ENCODE measurements at regions not wholly inside any gene's neighbourhood (a gene's known extent, or its start where the extent isn't known, plus 50 kb on each side); places are given as distances from the start of the nearest gene placed in this dataset.

GRCh38 chr3:194075802-194076460 is 60.0 kb upstream of the HES1 start:
- intact Hi-C loops (cut with DNase I): loop anchor here in 1 of 2 donors (10.0 kb wide), 1 partner anchor 239 kb away; no protein-coding TSS in a partner anchor
- no peak for DNase-seq
- no peaks in the 10 kb centered on the region for H3K27me3 ChIP-seq (ENCODE audit: control insufficient read depth in 1 of 2, insufficient read depth in 2 of 2, low read length in 1 of 2)
- 89 to 93% methylated on average over 6 of the region's 6 CpGs for WGBS, 2 donors
- H3K4me3 ChIP-seq (ENCODE audit: low read length in 2 of 2): no peak overlapping the region
- H3K27ac ChIP-seq (ENCODE audit: low read depth in 1 of 2, low read length in 2 of 2): no peak overlapping the region
- no peaks in the 10 kb centered on the region for H3K36me3 ChIP-seq (ENCODE audit: control insufficient read depth in 1 of 2, insufficient read depth in 2 of 2, low read length in 1 of 2)
- H3K9me3 ChIP-seq (ENCODE audit: control insufficient read depth, low read length): no peaks in the 10 kb centered on the region
- no peaks in the 10 kb centered on the region for H3K4me1 ChIP-seq (ENCODE audit: control insufficient read depth in 1 of 2, insufficient read depth in 2 of 2, low read length in 2 of 2)
- ATAC-seq (ENCODE audit: low FRiP score): no peak

- no peak for DNase-seq
- H3K4me1 ChIP-seq (ENCODE audit: control insufficient read depth in 1 of 2, insufficient read depth in 2 of 2, low read length in 2 of 2): no peaks in the 10 kb centered on the region
- no peak overlapping the region for H3K27ac ChIP-seq (ENCODE audit: low read depth in 1 of 2, low read length in 2 of 2)
- H3K27me3 ChIP-seq (ENCODE audit: control insufficient read depth in 1 of 2, insufficient read depth in 2 of 2, low read length in 1 of 2): no peaks in the 10 kb centered on the region
- no peaks in the 10 kb centered on the region for H3K9me3 ChIP-seq (ENCODE audit: control insufficient read depth, low read length)
- WGBS, 2 donors: 88 to 92% methylated on average over 7 of the region's 7 CpGs
- intact Hi-C loops (cut with DNase I): loop anchor here in 1 of 2 donors (10.0 kb wide), 1 partner anchor 238 kb away; no protein-coding TSS in a partner anchor
- H3K36me3 ChIP-seq (ENCODE audit: control insufficient read depth in 1 of 2, insufficient read depth in 2 of 2, low read length in 1 of 2): no peaks in the 10 kb centered on the region
- no peak overlapping the region for H3K4me3 ChIP-seq (ENCODE audit: low read length in 2 of 2)
- ATAC-seq (ENCODE audit: low FRiP score): no peak
Observed at GRCh38 chr3:194076475-194076874, 59.5 kb upstream of the HES1 start.

DNA sequence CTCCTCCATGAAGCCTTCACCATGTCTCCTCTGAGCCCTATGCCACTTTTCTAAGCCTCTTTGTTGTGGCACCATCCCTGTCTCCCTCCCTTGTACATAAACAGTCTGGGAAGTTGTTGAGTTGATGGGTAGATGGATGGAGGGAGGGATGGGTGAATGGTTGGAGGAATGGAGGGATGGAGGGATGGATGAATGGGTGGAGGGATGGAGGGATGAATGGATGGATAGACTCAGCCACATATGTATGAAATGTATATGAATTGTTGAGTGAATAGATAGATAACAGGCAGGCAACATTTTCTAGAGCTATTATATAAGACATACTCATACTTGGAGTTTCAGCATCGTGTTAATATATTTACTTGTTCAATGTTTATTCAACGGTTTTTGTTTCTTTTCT is 58.3 kb upstream of the HES1 start:
- ATAC-seq (ENCODE audit: low FRiP score) (no peak), DNase-seq (no peak)
- no peaks in the 10 kb centered on the region for H3K4me1 ChIP-seq (ENCODE audit: control insufficient read depth in 1 of 2, insufficient read depth in 2 of 2, low read length in 2 of 2)
- no peaks in the 10 kb centered on the region for H3K9me3 ChIP-seq (ENCODE audit: control insufficient read depth, low read length)
- H3K27me3 ChIP-seq (ENCODE audit: control insufficient read depth in 1 of 2, insufficient read depth in 2 of 2, low read length in 1 of 2): no peaks in the 10 kb centered on the region
- WGBS, 2 donors: 91 to 92% methylated on average over 2 of the region's 2 CpGs
- H3K4me3 ChIP-seq (ENCODE audit: low read length in 2 of 2): no peak overlapping the region
- no peaks in the 10 kb centered on the region for H3K36me3 ChIP-seq (ENCODE audit: control insufficient read depth in 1 of 2, insufficient read depth in 2 of 2, low read length in 1 of 2)
- no peak overlapping the region for H3K27ac ChIP-seq (ENCODE audit: low read depth in 1 of 2, low read length in 2 of 2)
- intact Hi-C loops (cut with DNase I): loop anchor here in 1 of 2 donors (10.0 kb wide), 1 partner anchor 237 kb away; no protein-coding TSS in a partner anchor

DNA sequence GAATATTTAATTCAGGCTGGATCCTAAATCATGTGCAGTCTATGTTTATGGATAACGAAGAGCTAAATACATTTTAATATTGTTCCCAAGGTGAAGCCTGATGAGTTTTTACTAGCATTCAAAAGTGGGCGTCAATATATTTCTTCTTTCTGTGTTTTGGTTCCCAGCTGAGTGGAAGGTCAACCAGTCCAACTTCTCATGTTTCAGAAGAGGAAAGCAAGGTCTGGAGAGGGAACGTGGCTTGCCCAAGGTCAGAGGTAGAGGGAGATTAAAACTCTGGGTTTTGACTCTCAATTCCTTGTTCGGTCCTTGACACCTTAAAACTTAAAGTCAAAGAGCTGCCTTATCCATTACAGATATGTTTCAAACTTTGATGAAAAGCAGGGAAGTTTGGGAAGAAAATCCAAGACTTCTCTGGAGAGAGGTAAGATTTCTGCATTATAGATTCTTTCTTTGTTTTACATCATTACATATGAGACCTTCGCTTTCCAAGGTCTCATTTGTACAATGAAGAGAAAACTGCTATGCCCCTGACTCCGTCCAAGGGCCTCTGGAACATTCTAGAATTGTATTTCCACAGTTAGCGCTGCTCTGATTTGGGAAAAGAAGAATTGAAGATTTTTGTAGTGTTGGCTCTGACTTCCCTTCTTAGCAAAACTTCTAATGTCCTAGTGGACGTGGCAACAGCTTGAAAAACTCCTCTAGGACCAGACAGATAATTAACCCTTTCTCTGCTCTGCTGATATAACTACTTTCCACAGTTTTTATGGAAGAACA is 57.7 kb upstream of the HES1 start:
- Histone ChIP-seq H3K4me1 (ENCODE audit: control insufficient read depth in 1 of 2, insufficient read depth in 2 of 2, low read length in 2 of 2) (no peaks in the 10 kb centered on the region), H3K27me3 (ENCODE audit: control insufficient read depth in 1 of 2, insufficient read depth in 2 of 2, low read length in 1 of 2) (no peaks in the 10 kb centered on the region), H3K36me3 (ENCODE audit: control insufficient read depth in 1 of 2, insufficient read depth in 2 of 2, low read length in 1 of 2) (no peaks in the 10 kb centered on the region), H3K9me3 (ENCODE audit: control insufficient read depth, low read length) (no peaks in the 10 kb centered on the region), H3K4me3 (ENCODE audit: low read length in 2 of 2) (no peak overlapping the region), H3K27ac (ENCODE audit: low read depth in 1 of 2, low read length in 2 of 2) (no peak overlapping the region)
- ATAC-seq (ENCODE audit: low FRiP score) (no peak), DNase-seq (no peak)
- intact Hi-C loops (cut with DNase I): loop anchor here in 1 of 2 donors (10.0 kb wide), 1 partner anchor 237 kb away; no protein-coding TSS in a partner anchor
- 65 to 74% methylated on average over 8 of the region's 8 CpGs for WGBS, 2 donors

DNA sequence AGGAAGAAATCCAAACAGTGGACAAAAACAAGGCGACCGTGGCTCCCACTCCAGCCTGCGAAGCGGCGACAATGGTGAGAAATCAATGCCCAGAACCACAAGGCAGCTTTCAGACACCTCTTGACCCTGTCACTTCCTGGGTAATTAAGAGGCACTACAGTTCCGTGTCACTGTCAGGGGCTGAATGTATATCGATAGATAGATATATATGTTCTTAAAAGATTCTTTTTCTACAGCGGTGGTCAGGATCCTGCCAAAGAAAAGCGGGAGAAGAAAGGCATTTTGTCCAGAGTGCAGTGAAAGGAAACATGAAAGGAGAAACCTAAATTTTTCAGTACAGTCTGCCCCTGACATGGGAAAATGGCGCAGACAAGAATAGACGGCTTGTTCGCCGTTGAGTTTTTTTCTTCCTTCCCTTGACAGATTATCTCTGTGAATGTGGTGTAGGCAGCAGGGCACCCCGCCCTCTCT is 56.2 kb upstream of the HES1 start:
- WGBS, 2 donors: 89 to 92% methylated on average over 14 of the region's 14 CpGs
- H3K27ac ChIP-seq (ENCODE audit: low read depth in 1 of 2, low read length in 2 of 2): no peak overlapping the region
- no peaks in the 10 kb centered on the region for H3K4me1 ChIP-seq (ENCODE audit: control insufficient read depth in 1 of 2, insufficient read depth in 2 of 2, low read length in 2 of 2)
- H3K36me3 ChIP-seq (ENCODE audit: control insufficient read depth in 1 of 2, insufficient read depth in 2 of 2, low read length in 1 of 2): no peaks in the 10 kb centered on the region
- no peaks in the 10 kb centered on the region for H3K9me3 ChIP-seq (ENCODE audit: control insufficient read depth, low read length)
- no peak overlapping the region for H3K4me3 ChIP-seq (ENCODE audit: low read length in 2 of 2)
- ATAC-seq (ENCODE audit: low FRiP score): no peak
- intact Hi-C loops (cut with DNase I): loop anchor here in 1 of 2 donors (10.0 kb wide), 1 partner anchor 235 kb away; no protein-coding TSS in a partner anchor
- no peak for DNase-seq
- H3K27me3 ChIP-seq (ENCODE audit: control insufficient read depth in 1 of 2, insufficient read depth in 2 of 2, low read length in 1 of 2): no peaks in the 10 kb centered on the region

DNA sequence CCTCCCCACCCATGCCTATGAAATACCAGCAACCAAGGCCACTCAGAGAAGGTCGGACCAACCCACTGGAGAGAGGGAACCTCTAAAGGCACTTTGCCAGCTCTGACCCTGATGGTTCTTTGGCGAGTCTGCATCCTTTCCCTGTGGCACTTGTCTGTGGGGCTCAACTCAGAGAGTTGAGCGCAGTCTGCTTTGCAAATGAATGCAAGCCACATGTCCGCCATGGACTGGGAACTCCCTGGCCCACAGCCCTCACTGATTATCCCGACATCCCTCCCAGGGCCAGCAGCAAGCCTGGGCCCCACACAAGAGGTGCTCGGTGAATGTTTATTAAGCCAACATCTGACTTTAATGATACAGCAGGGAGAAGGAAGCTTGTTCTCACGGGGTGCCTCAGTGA is 55.5 kb upstream of the HES1 start:
- no peaks in the 10 kb centered on the region for H3K9me3 ChIP-seq (ENCODE audit: control insufficient read depth, low read length)
- intact Hi-C loops (cut with DNase I): no loop called here
- no peaks in the 10 kb centered on the region for H3K4me1 ChIP-seq (ENCODE audit: control insufficient read depth in 1 of 2, insufficient read depth in 2 of 2, low read length in 2 of 2)
- H3K4me3 ChIP-seq (ENCODE audit: low read length in 2 of 2): no peak overlapping the region
- WGBS, 2 donors: 93 to 95% methylated on average over 7 of the region's 7 CpGs
- H3K27me3 ChIP-seq (ENCODE audit: control insufficient read depth in 1 of 2, insufficient read depth in 2 of 2, low read length in 1 of 2): no peaks in the 10 kb centered on the region
- DNase-seq (no peak), ATAC-seq (ENCODE audit: low FRiP score) (no peak)
- no peaks in the 10 kb centered on the region for H3K36me3 ChIP-seq (ENCODE audit: control insufficient read depth in 1 of 2, insufficient read depth in 2 of 2, low read length in 1 of 2)
- no peak overlapping the region for H3K27ac ChIP-seq (ENCODE audit: low read depth in 1 of 2, low read length in 2 of 2)

- no peaks in the 10 kb centered on the region for H3K4me1 ChIP-seq (ENCODE audit: control insufficient read depth in 1 of 2, insufficient read depth in 2 of 2, low read length in 2 of 2)
- no peaks in the 10 kb centered on the region for H3K36me3 ChIP-seq (ENCODE audit: control insufficient read depth in 1 of 2, insufficient read depth in 2 of 2, low read length in 1 of 2)
- no peak for ATAC-seq (ENCODE audit: low FRiP score)
Observed at GRCh38 chr3:194080913-194081800, 54.8 kb upstream of the HES1 start.

GRCh38 chr3:194081826-194082225 is 54.1 kb upstream of the HES1 start:
- no peaks in the 10 kb centered on the region for H3K4me1 ChIP-seq (ENCODE audit: control insufficient read depth in 1 of 2, insufficient read depth in 2 of 2, low read length in 2 of 2)
- 96 to 98% methylated on average over 5 of the region's 5 CpGs for WGBS, 2 donors
- intact Hi-C loops (cut with DNase I): no loop called here
- no peaks in the 10 kb centered on the region for H3K27me3 ChIP-seq (ENCODE audit: control insufficient read depth in 1 of 2, insufficient read depth in 2 of 2, low read length in 1 of 2)
- H3K9me3 ChIP-seq (ENCODE audit: control insufficient read depth, low read length): no peaks in the 10 kb centered on the region
- ATAC-seq (ENCODE audit: low FRiP score) (no peak), DNase-seq (no peak)
- no peak overlapping the region for H3K4me3 ChIP-seq (ENCODE audit: low read length in 2 of 2)
- no peaks in the 10 kb centered on the region for H3K36me3 ChIP-seq (ENCODE audit: control insufficient read depth in 1 of 2, insufficient read depth in 2 of 2, low read length in 1 of 2)
- no peak overlapping the region for H3K27ac ChIP-seq (ENCODE audit: low read depth in 1 of 2, low read length in 2 of 2)

More at GRCh38 chr3:194080913-194081800, 54.8 kb upstream of the HES1 start:
- 88 to 94% methylated on average over 8 of the region's 8 CpGs for WGBS, 2 donors
- H3K27me3 ChIP-seq (ENCODE audit: control insufficient read depth in 1 of 2, insufficient read depth in 2 of 2, low read length in 1 of 2): no peaks in the 10 kb centered on the region
- no peak overlapping the region for H3K27ac ChIP-seq (ENCODE audit: low read depth in 1 of 2, low read length in 2 of 2)
- H3K9me3 ChIP-seq (ENCODE audit: control insufficient read depth, low read length): no peaks in the 10 kb centered on the region
- intact Hi-C loops (cut with DNase I): no loop called here
- no peak for DNase-seq
- H3K4me3 ChIP-seq (ENCODE audit: low read length in 2 of 2): no peak overlapping the region

All from aorta (tissue), 5 donors.